Liver (tissue), 3 donors: ENCODE measurements at regions not wholly inside any gene's neighbourhood (a gene's known extent, or its start where the extent isn't known, plus 50 kb on each side); places are given as distances from the start of the nearest gene placed in this dataset.

Source experiments
- CTCF ChIP-seq: fragments of 150-350 bp; IDR thresholded peaks from 2 replicates; pipeline ENCODE4 v1.5.1; 2017; ENCODE audit warnings: improper control_type of control experiment, low read depth, low read length; ENCODE audit not compliant: missing input control
- EGR1 ChIP-seq, 2 donors: IDR thresholded peaks; 2 replicates each; pipeline ENCODE4 v1.6.1; 2016 to 2018; ENCODE audit warnings: antibody characterized with exemption in 2 of 2, low read depth in 2 of 2
- FOXA1 ChIP-seq: IDR thresholded peaks from 2 replicates; pipeline ENCODE4 v1.6.1; 2016; ENCODE audit warnings: antibody characterized with exemption
- GABPA ChIP-seq, 2 donors: IDR thresholded peaks in 1 of 2; conservative IDR thresholded peaks in 1 of 2; 2 replicates each; pipeline ENCODE4 v1.6.1; 2016; ENCODE audit warnings: antibody characterized with exemption in 2 of 2, mild to moderate bottlenecking in 1 of 2, moderate library complexity in 1 of 2
- JUND ChIP-seq, 2 donors: IDR thresholded peaks; 2 replicates each; pipeline ENCODE4 v1.6.1; 2016; ENCODE audit warnings: antibody characterized with exemption in 2 of 2
- RAD21 ChIP-seq, 2 donors: IDR thresholded peaks; 2 replicates each; pipeline ENCODE4 v1.6.1; 2016; ENCODE audit warnings: antibody characterized with exemption in 2 of 2, mild to moderate bottlenecking in 2 of 2
- RXRA ChIP-seq, 2 donors: IDR thresholded peaks; 2 replicates each; pipeline ENCODE4 v1.6.1; 2017 to 2018; ENCODE audit warnings: antibody characterized with exemption in 2 of 2, mild to moderate bottlenecking in 1 of 2
- SP1 ChIP-seq: IDR thresholded peaks from 2 replicates; pipeline ENCODE4 v1.6.1; 2018; ENCODE audit warnings: antibody characterized with exemption, mild to moderate bottlenecking
- TAF1 ChIP-seq: conservative IDR thresholded peaks from 2 replicates; pipeline ENCODE4 v1.6.1; 2016; ENCODE audit warnings: antibody characterized with exemption, mild to moderate bottlenecking
- YY1 ChIP-seq: IDR thresholded peaks from 2 replicates; pipeline ENCODE4 v1.6.1; 2016; ENCODE audit warnings: antibody characterized with exemption, mild to moderate bottlenecking
- TF ChIP-seq, protein P1 (sequence below): IDR thresholded peaks from 2 replicates; pipeline ENCODE4 v1.6.1; 2016; ENCODE audit warnings: antibody characterized with exemption
- TF ChIP-seq, protein P2 (sequence below): IDR thresholded peaks from 2 replicates; pipeline ENCODE4 v1.6.1; 2016; ENCODE audit warnings: antibody characterized with exemption, mild to moderate bottlenecking
- TF ChIP-seq, protein P3 (sequence below): IDR thresholded peaks from 2 replicates; pipeline ENCODE4 v1.6.1; 2016; ENCODE audit warnings: antibody characterized with exemption
- donor health status: healthy.
- donor health status: healthy.

DNA sequence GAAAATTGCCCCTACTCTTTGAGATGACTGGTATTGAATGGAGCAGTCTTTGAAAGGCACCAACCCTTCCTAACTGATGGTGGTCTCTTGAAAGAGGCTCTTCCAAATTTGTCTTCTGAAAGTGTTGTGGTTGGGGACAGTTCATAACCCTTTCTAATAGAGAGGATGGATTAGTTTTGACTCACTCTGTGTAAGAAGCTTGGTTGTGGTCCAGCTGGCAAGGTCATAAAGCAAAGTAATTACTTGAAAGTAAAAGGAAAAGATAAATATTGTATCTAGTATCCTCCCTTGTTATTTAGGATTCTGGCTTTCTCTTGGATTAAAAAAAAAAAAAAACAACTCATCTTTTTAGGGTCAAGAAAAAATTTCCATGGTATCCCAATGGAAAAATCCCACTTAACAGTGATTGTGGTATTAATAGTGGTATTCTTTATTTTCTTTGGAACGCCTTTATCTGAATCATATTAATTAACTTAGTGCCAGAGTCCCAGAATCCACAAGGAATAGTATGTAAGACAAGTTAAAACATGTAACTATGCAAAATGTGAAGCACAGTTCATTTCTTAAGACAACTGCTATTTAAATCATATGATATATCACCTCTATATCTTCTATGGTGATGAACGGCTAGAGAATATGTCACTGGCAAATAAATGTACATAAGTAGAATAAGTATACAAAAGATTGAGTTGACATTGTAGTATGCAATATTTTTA, 469.3 kb upstream of the CDIN1 start:
- TF ChIP-seq CTCF (no peak), RAD21 (IDR thresholded peaks at IDR 0.05) (no peak), TAF1 (no peak), SP1 (no peak), GABPA (IDR thresholded peaks at IDR 0.05 in 1 of 2, conservative IDR thresholded peaks at IDR 0.05 in 1 of 2) (no peak), YY1 (no peak), EGR1 (IDR thresholded peaks at IDR 0.05; ENCODE audit: low read depth in 2 of 2) (no peak), RXRA (IDR thresholded peaks at IDR 0.05) (no peak), FOXA1 (no peak), JUND (IDR thresholded peaks at IDR 0.05) (no peak)
- TF ChIP-seq, protein P1, sequence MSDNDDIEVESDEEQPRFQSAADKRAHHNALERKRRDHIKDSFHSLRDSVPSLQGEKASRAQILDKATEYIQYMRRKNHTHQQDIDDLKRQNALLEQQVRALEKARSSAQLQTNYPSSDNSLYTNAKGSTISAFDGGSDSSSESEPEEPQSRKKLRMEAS, result no peak
- TF ChIP-seq, protein P2, sequence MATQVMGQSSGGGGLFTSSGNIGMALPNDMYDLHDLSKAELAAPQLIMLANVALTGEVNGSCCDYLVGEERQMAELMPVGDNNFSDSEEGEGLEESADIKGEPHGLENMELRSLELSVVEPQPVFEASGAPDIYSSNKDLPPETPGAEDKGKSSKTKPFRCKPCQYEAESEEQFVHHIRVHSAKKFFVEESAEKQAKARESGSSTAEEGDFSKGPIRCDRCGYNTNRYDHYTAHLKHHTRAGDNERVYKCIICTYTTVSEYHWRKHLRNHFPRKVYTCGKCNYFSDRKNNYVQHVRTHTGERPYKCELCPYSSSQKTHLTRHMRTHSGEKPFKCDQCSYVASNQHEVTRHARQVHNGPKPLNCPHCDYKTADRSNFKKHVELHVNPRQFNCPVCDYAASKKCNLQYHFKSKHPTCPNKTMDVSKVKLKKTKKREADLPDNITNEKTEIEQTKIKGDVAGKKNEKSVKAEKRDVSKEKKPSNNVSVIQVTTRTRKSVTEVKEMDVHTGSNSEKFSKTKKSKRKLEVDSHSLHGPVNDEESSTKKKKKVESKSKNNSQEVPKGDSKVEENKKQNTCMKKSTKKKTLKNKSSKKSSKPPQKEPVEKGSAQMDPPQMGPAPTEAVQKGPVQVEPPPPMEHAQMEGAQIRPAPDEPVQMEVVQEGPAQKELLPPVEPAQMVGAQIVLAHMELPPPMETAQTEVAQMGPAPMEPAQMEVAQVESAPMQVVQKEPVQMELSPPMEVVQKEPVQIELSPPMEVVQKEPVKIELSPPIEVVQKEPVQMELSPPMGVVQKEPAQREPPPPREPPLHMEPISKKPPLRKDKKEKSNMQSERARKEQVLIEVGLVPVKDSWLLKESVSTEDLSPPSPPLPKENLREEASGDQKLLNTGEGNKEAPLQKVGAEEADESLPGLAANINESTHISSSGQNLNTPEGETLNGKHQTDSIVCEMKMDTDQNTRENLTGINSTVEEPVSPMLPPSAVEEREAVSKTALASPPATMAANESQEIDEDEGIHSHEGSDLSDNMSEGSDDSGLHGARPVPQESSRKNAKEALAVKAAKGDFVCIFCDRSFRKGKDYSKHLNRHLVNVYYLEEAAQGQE, result no peak
- TF ChIP-seq, protein P3, sequence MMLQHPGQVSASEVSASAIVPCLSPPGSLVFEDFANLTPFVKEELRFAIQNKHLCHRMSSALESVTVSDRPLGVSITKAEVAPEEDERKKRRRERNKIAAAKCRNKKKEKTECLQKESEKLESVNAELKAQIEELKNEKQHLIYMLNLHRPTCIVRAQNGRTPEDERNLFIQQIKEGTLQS, result no peak
